HG03159 (cell line): ENCODE measurements at regions not wholly inside any gene's neighbourhood (a gene's known extent, or its start where the extent isn't known, plus 50 kb on each side); places are given as distances from the start of the nearest gene placed in this dataset.
"Not testable (repeated sequence)": the region's sequence is repeated elsewhere in the genome, so short reads cannot be mapped to it uniquely, and the experiment has no call there.

Source experiments
- ATAC-seq: cut with Tn5 transposase; IDR thresholded peaks from one replicate; pipeline ENCODE4 v1.9.1; 2021; ENCODE audit warnings: mild to moderate bottlenecking, moderate library complexity; ENCODE audit not compliant: unreplicated experiment

DNA sequence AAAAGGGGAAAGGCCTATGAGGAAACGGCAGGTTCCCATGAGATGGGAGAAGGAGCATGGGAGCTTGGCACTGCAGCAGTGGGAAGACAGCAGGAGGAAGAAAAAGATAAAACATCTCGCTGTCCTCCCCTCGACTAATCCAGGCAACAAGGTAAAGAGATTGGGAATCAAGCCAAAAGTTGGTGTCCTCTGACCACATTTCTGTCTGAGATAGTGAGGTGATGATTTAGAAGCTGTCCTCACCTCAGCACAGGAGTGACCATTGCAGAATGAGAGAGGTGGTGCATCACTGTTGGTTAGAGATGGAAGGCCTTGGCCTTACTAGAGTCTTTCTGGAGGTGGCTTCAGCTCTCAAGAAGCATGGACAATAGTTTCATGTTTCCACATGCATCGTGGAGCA, 226.6 kb upstream of the CCDC54 start:
- no peak for ATAC-seq

DNA sequence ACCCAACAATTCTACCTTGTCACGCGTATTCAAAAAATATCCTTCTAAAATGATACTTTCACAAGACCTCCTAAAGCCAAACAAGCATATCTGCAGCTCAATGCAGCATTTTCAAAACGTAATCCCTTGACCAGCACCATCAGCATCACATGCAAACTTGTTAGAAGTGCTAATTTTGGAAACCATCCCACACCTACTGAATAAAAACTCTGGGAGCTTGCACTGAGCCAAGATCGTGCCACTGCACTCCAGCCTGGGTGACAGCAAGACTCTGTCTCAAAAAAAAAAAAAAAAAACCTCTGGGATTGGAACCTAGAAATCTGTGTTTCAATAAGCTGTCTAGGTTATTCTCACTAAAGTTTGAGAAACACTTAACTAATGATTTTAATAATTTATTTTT, 223.3 kb upstream of the CCDC54 start:
- no peak for ATAC-seq

DNA sequence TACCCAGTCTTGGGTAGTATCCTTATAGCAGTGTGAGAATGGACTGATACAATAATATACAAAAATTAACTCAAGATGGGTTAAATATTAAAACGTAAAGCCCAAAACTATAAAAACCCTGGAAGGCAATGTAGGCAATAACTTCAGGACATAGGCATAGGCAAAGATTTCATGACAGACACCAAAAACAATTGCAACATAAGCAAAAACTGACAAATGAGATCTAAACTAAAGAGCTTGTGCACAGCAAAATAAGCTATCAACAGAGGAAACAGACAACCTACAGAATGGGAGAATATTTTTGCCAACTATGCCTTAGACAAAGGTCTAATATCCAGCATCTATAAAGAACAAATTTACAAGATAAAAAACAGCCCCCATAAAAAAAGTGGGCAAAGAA, 204.8 kb upstream of the CCDC54 start:
- no peak for ATAC-seq

GRCh38 chr3:107184375-107184774, 192.9 kb upstream of the CCDC54 start:
- ATAC-seq, result no peak

- no peak for ATAC-seq
Observed at GRCh38 chr3:107188262-107188661, 189.0 kb upstream of the CCDC54 start.

DNA sequence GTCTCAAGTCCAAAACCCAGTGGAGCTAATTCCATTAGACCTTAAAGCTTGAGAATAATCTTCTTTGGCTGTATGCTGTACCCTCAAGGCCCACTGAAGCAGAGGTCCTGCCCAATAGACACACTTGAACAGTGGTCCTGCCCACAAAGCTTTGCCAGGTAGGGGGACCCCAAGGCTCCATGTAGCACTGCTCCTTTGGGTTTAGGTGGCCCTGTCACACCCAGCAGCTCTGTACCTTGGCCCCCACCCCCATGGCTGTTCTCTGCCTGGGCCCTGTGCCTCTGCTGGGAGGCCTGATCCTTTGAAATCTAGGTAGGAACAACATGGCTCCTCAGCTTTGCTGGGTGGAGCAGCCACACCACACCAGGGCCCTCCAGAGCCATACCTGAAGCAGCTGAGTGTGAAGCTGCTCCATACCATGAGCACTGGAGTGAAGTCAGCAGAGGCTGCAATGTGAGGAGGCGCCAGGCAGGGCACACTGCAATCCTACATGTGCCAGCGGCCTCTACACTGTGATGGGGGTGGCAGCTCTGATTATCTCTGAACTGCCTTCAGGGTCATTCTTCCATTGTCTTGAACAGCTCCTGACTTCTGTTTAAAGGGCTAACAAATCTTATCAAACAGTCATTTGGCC, 188.0 kb upstream of the CCDC54 start:
- no peak for ATAC-seq

DNA sequence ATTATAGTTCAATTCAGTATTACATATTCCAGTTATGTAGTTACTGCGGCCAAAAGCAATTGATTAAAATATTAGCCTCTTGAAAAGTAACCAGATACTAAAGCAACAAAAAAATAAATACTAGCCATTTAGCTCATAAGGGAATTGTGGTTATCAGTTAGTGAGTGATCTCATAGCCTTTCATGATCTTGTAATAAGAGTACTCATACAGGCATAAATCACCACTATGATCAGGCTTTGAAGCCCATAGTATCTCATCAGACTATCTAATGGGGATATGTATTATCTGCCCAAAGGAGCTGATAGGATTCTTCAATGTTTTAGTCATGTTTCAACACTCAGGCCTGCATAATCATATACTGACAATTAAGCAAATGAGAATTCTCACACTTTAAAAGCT, 184.1 kb upstream of the CCDC54 start:
- no peak for ATAC-seq

DNA sequence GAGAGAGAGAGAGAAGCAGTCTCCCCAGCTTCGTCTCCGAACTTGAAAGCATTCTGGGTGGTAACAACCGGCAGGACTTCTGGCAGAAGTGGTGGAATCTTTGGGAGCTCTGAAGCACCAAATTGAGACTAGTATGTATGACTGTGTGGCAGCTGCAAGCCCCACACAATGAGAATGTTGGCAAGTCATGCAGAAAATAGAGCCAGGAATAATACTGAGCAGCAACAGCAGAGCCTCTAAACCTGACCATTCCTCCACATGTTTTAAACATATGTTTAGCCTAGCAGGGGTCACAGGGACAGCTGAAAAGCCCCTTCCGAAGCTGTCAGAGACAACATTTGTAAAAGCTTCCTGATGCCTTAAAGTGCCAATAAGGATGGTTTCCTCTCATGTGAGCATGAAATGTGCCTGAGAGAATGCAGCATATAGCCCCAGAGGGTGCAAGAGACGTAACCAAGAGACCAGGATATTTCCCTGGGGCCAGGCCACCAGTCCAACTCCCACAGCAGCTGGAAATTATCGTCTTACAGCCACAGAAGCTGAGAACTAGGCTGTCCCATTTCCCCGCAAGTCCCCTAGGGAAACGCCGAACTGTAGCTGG, 178.6 kb upstream of the CCDC54 start:
- ATAC-seq, result no peak

DNA sequence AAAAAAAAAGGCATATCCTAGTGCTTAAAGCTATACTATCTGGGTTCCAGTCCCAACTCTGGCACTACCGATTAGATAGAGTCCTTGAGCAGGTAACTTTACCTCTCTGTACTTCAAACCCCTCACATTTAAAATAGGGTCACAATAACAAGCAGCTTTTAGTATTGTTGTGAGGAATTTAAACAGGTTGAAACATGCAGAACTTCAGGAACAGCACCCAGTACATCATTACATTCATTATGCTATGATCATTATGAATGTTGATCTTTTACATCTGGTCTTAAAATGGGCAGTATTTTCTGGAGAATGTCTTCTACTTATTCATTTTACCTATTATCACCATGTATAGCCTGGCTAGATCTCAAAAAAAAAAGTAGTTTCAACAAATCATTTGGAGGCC, 176.1 kb upstream of the CCDC54 start:
- ATAC-seq, result no peak

GRCh38 chr3:107202885-107203284, 174.4 kb upstream of the CCDC54 start:
- ATAC-seq, result not testable (repeated sequence)

GRCh38 chr3:107204121-107204520, 173.1 kb upstream of the CCDC54 start:
- no peak for ATAC-seq

- no peak for ATAC-seq
Observed at GRCh38 chr3:107205358-107205757, 171.9 kb upstream of the CCDC54 start.

GRCh38 chr3:107206141-107206540, 171.1 kb upstream of the CCDC54 start:
- peak; percentile 80 for ATAC-seq

DNA sequence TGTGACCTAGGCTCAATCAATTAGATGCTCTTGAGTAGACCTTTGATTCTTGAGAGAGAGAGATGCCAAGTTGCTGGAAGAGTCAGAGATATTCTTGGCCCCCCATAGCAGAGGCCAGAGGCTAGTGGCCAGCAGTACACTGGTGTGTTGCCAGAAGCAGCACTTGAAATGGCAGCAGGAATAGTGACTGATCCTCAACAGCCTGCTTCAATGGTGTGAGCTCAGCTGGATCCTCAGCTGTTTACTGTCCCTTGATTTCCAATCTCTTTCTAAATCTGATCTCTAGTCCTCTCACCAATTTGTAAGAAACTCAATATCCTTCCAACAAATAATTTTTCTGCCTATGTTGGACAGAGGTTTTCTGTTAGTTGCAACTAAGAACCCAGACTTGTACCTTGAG, 170.3 kb upstream of the CCDC54 start:
- no peak for ATAC-seq

DNA sequence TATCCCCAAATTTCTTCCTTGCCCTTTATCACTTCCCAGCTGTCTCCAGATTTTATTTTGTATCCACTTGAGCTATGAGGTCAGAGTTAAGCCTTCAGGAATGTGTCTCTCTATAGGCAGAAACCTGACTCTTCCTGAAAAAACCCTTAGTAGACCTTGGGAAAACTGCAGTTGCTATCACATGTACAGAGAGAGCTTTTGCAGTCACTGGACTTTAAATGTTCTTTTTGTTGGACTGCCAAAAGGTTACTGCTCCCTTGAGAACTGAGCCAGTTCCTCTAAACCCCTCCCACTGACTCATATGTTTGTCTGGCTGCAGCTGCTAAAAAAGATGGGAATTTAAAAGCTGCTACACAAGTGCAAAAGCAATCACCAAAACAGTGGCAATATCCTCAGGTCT, 169.1 kb upstream of the CCDC54 start:
- no peak for ATAC-seq

DNA sequence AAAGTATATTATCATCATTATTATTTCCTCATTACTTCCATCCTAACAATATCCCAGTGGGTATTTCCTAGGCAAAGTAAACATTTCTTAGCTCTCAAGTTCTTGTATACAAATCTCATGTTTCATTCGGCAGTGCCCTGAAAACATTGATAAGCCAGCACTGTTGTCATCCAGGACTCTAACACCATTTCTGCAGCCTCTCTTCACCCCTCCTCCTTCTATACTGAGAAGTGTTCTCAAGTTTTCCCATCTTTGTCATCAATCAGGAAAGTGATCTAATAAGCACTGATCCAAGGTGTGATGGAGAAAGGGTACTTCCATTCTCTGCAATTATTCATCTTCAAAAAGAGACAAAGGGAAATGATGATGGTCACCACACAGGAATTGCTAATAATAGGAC, 168.4 kb upstream of the CCDC54 start:
- ATAC-seq, result no peak

DNA sequence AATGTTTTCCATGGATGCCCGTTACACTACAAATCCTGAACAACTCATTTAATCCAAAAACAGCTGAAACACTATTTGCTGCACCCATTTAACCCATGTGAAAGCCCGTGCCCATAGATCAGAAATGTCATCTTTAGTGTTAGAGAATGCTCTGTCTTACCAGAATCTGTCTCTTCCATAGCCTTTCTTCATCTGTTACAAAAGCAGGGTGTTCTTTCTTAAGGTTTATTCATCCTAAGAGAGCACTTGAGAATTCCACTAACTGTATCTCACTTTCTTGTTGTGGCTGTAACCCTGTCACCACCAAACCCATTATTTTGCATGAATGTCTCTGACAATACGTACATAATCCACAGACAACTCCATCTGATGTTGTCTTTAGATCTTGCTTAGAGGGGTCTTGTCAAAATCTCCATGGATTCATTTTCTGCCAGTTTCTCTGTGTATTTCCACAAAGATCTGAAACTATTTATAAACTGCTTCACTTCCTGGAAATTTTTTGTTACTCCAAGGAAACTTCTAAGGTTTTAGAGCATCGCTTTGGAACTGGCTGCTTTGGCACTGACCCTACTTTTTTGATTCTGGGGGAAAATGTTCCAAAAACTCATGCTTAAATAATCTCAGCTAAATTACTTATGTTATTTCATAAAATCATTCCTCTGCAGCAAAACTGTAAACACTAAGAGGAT, 167.8 kb upstream of the CCDC54 start:
- no peak for ATAC-seq

DNA sequence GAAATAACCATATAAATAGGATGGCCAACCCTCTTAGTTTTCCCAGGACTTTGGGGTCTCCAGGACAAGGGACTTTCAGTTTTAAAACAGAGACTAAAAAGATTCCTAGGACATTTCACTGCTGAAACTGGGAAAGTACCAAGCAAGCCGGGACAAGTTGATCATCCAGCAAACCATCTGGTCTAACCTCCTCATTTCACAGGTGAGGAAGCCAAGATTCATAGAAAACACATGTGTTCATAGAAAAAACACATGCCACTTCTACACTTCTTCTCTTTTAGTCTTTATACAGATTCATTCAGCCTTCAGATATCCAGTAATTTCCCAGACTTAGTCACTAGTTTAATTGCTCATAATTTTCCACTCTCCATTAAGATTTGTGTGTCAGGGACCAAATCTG, 165.6 kb upstream of the CCDC54 start:
- no peak for ATAC-seq

GRCh38 chr3:107212618-107213017, 164.6 kb upstream of the CCDC54 start:
- no peak for ATAC-seq

DNA sequence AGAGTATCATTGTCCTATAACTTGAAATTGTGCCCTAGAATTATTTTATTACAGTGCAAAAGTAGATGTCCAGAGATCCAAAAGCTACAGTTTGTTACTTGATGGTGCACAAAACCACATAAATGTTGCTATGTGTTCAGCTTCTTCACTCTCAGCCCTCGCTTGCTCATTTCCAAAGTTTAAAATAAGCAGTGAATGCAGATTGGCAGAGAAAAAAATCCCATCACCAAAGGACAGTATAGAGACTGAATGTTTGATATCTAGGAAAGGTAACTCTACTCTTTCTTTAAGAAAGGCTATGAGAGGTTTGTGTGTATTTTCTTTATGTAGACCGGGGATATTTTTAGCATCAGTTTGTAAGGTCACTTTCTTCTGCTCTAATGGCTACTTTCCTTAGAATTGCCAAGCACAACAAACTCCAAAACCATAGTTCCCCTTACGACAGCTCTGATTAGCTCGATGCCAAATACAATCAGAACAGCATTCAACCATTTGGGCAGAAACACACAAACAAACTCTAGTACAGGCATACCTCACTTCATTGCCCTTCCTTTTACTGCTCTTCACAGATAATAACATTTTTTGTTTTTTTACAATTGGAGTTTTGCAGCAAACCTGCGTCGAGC, 164.1 kb upstream of the CCDC54 start:
- no peak for ATAC-seq

DNA sequence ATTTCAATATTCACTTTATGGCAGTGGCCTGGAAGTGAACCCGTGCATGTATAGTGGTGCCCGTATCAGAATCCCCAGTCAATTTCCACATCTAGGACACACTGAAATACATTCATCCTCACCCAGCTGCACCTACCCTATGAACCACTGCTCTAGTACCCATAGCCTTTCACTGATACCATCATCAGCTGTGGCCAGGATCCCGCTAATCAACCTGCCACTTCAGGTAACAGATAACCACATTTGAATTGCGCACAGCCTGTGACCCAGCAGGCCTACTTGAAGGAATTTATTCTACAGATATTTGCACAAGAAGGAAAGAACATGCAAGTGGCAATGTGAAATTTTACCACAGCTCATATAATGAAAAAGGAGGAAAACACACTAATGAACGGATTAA, 161.0 kb upstream of the CCDC54 start:
- no peak for ATAC-seq

DNA sequence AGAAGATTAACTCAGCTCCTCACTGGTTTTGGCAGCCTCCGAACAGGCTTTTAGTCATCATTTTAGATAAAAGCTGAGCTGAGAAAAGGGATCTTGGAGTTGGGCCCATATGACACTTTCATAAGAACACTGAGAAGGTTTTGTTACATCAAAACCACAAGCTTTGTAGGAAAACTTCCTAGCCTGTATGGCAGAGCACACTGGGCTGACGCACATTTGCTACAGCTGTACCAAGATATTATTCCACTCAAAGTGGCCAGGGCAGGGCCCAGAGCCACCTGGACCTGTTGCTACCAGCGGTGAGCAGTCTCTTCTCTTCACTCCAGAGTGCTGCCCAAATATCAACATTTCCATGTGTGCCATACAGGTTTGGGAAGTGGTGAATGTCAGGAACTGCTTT, 160.5 kb upstream of the CCDC54 start:
- no peak for ATAC-seq
